DND-41 (cell line): ENCODE measurements at regions not wholly inside any gene's neighbourhood (a gene's known extent, or its start where the extent isn't known, plus 50 kb on each side); places are given as distances from the start of the nearest gene placed in this dataset.

ENCODE experiments used
- ATAC-seq: fragments of 200-7000 bp; cut with Tn5 transposase; 3 replicates; pipeline ENCODE4 v1.9.1; 2021; ENCODE audit warnings: low read depth; ENCODE audit not compliant: insufficient read depth
- DNase-seq: peaks from one replicate; pipeline ENCODE4 v3.0.0-alpha.2; 2020
- H2AFZ ChIP-seq: 2 replicates; pipeline ENCODE4 v1.6.0; 2012; ENCODE audit warnings: low read depth, low read length
- H3K27ac ChIP-seq: 2 replicates; pipeline ENCODE4 v1.5.1; 2012; ENCODE audit warnings: low read length, inconsistent platforms
- H3K27me3 ChIP-seq: fragments of 200-600 bp; sonication (generic); 2 replicates; pipeline ENCODE4 v1.6.0; 2012; ENCODE audit warnings: low read length, mild to moderate bottlenecking, inconsistent platforms; ENCODE audit not compliant: insufficient read depth, poor library complexity
- H3K36me3 ChIP-seq: 2 replicates; pipeline ENCODE4 v1.5.1; 2012; ENCODE audit warnings: low read length, inconsistent platforms; ENCODE audit not compliant: insufficient read depth
- H3K4me1 ChIP-seq: 2 replicates; pipeline ENCODE4 v1.5.1; 2012; ENCODE audit warnings: mild to moderate bottlenecking, low read length; ENCODE audit not compliant: insufficient read depth
- H3K4me2 ChIP-seq: 2 replicates; pipeline ENCODE4 v1.6.0; 2012; ENCODE audit warnings: mild to moderate bottlenecking, moderate library complexity, low read length, inconsistent platforms; ENCODE audit not compliant: insufficient read depth
- H3K4me3 ChIP-seq, 2 experiments: fragments of 200-600 bp in 1 of 2; shearing (Covaris generic) in 1 of 2; 2 replicates each; pipeline ENCODE4 v1.5.1; 2012 to 2016; ENCODE audit warnings: inconsistent platforms in 2 of 2, low read length in 2 of 2, mild to moderate bottlenecking in 2 of 2, low read depth in 1 of 2, moderate library complexity in 1 of 2
- H3K79me2 ChIP-seq: 2 replicates; pipeline ENCODE4 v1.6.0; 2012; ENCODE audit warnings: low read length, inconsistent platforms; ENCODE audit not compliant: insufficient read depth
- H3K9ac ChIP-seq: 2 replicates; pipeline ENCODE4 v1.6.0; 2012; ENCODE audit warnings: low read depth, mild to moderate bottlenecking, inconsistent platforms, low read length, moderate library complexity
- H3K9me3 ChIP-seq: 2 replicates; pipeline ENCODE4 v1.5.1; 2012; ENCODE audit warnings: low read length, moderate library complexity, mild to moderate bottlenecking, inconsistent platforms; ENCODE audit not compliant: insufficient read depth, severe bottlenecking
- H4K20me1 ChIP-seq: 2 replicates; pipeline ENCODE4 v1.6.0; 2012; ENCODE audit warnings: low read length; ENCODE audit not compliant: insufficient read depth
- CTCF ChIP-seq: IDR thresholded peaks from 2 replicates; pipeline ENCODE4 v1.5.1; 2012; ENCODE audit warnings: borderline replicate concordance, low read length, moderate library complexity, mild to moderate bottlenecking; ENCODE audit not compliant: poor library complexity, severe bottlenecking; ENCODE audit errors: extremely low read depth
- EZH2 ChIP-seq: IDR thresholded peaks from 3 replicates; pipeline ENCODE4 v1.6.1; 2012; ENCODE audit warnings: borderline replicate concordance, low read depth, mild to moderate bottlenecking, moderate library complexity, low read length, inconsistent platforms; ENCODE audit not compliant: severe bottlenecking

GRCh38 chr4:138611017-138611416 lies 368.9 kb upstream of the SLC7A11 start:
- H4K20me1 ChIP-seq, result no peaks in the 10 kb centered on the region
- H3K4me1 ChIP-seq, result no peaks in the 10 kb centered on the region
- H3K9me3 ChIP-seq, result no peaks in the 10 kb centered on the region
- H3K27me3 ChIP-seq, result no peaks in the 10 kb centered on the region
- no peak overlapping the region for H3K27ac ChIP-seq
- H3K79me2 ChIP-seq, result no peaks in the 10 kb centered on the region
- no peak for ATAC-seq
- no peak overlapping the region for H2AFZ ChIP-seq
- H3K36me3 ChIP-seq, result no peaks in the 10 kb centered on the region
- TF ChIP-seq EZH2 (no peak), CTCF (no peak)
- no peak overlapping the region for H3K4me3 ChIP-seq
- H3K9ac ChIP-seq, result no peak overlapping the region
- no peak for DNase-seq
- no peak overlapping the region for H3K4me2 ChIP-seq

GRCh38 chr4:138609943-138610350 lies 367.8 kb upstream of the SLC7A11 start:
- Histone ChIP-seq H3K79me2 (no peaks in the 10 kb centered on the region), H3K9me3 (no peaks in the 10 kb centered on the region), H3K27me3 (no peaks in the 10 kb centered on the region), H3K36me3 (no peaks in the 10 kb centered on the region), H3K4me3 (no peak overlapping the region), H3K9ac (no peak overlapping the region), H3K27ac (no peak overlapping the region), H3K4me2 (no peak overlapping the region), H2AFZ (no peak overlapping the region), H4K20me1 (no peaks in the 10 kb centered on the region), H3K4me1 (no peaks in the 10 kb centered on the region)
- no peak for TF ChIP-seq EZH2
- no peak for TF ChIP-seq CTCF
- DNase-seq (no peak), ATAC-seq (no peak)

- Histone ChIP-seq H3K27me3 (no peaks in the 10 kb centered on the region), H3K9ac (no peak overlapping the region), H3K9me3 (no peaks in the 10 kb centered on the region), H3K36me3 (no peaks in the 10 kb centered on the region), H3K4me1 (no peaks in the 10 kb centered on the region), H3K27ac (no peak overlapping the region), H2AFZ (no peak overlapping the region), H3K79me2 (no peaks in the 10 kb centered on the region), H4K20me1 (no peaks in the 10 kb centered on the region), H3K4me2 (no peak overlapping the region), H3K4me3 (no peak overlapping the region)
- TF ChIP-seq CTCF (no peak), EZH2 (no peak)
- ATAC-seq, result no peak
- DNase-seq, result no peak
Observed at GRCh38 chr4:138604556-138604955, 362.4 kb upstream of the SLC7A11 start.

GRCh38 chr4:138602664-138603063 lies 360.5 kb upstream of the SLC7A11 start:
- DNase-seq, result no peak
- TF ChIP-seq EZH2 (no peak), CTCF (no peak)

More at GRCh38 chr4:138602664-138603063, 360.5 kb upstream of the SLC7A11 start:
- no peak for ATAC-seq
- H3K79me2 ChIP-seq, result no peaks in the 10 kb centered on the region
- no peaks in the 10 kb centered on the region for H3K4me1 ChIP-seq
- H3K9me3 ChIP-seq, result no peaks in the 10 kb centered on the region
- H3K4me3 ChIP-seq, result no peak overlapping the region
- no peaks in the 10 kb centered on the region for H3K27me3 ChIP-seq
- no peaks in the 10 kb centered on the region for H3K36me3 ChIP-seq
- no peak overlapping the region for H3K4me2 ChIP-seq
- H3K27ac ChIP-seq, result no peak overlapping the region
- H2AFZ ChIP-seq, result no peak overlapping the region
- H3K9ac ChIP-seq, result no peak overlapping the region
- H4K20me1 ChIP-seq, result no peaks in the 10 kb centered on the region
